ENCODE measurements at regions not wholly inside any gene's neighbourhood (a gene's known extent, or its start where the extent isn't known, plus 50 kb on each side); places are given as distances from the start of the nearest gene placed in this dataset.

- Mint-ChIP-seq H3K4me3 (ENCODE audit: unreplicated experiment) (no peak overlapping the region), H3K9me3 (ENCODE audit: unreplicated experiment) (no peaks in the 10 kb centered on the region), H3K27ac (ENCODE audit: unreplicated experiment) (no peak overlapping the region), H3K36me3 (ENCODE audit: insufficient read depth, unreplicated experiment) (no peaks in the 10 kb centered on the region), H3K4me1 (ENCODE audit: low read depth, unreplicated experiment) (no peaks in the 10 kb centered on the region), H3K27me3 (ENCODE audit: insufficient read depth, unreplicated experiment) (peaks cover 13% of the 10 kb centered on the region)
- CTCF ChIA-PET = no interaction called here
- H3K36me3 ChIP-seq (ENCODE audit: control insufficient read depth, insufficient read depth, low read length) = no peaks in the 10 kb centered on the region
- H3K4me1 ChIP-seq = 0 out of 2 replicates have a peak, but pooled peaks cover 3% of the 10 kb centered on the region
- POLR2A ChIA-PET = no interaction called here
- H3K27me3 ChIP-seq (replicated peaks; ENCODE audit: control insufficient read depth, insufficient read depth, low read length) = no peaks in the 10 kb centered on the region
- DNase-seq = no peak
- H3K4me3 ChIP-seq (ENCODE audit: low read depth, low read length) = no peak overlapping the region
- no peaks in the 10 kb centered on the region for H3K9me3 ChIP-seq
- BruUV-seq (replicated peaks) = no TSS peak
- intact Hi-C loops (cut with micrococcal nuclease; ENCODE audit: unreplicated experiment) = no loop called here
- no peak for TF ChIP-seq CTCF (IDR thresholded peaks at IDR 0.05; ENCODE audit: insufficient read depth in 1 of 2, low read depth in 1 of 2, low read length in 1 of 2, severe bottlenecking in 1 of 2, unreplicated experiment in 1 of 2)
These were observed 151.8 kb downstream of the OLFM1 start for GRCh38 chr9:135239100-135239768.

- intact Hi-C loops (cut with micrococcal nuclease; ENCODE audit: unreplicated experiment) = loop anchor here (10.0 kb wide), 1 partner anchor 105 kb away; no protein-coding TSS in a partner anchor
- ChIA-PET POLR2A (no interaction called here), CTCF (no interaction called here)
- Histone ChIP-seq H3K9me3 (no peaks in the 10 kb centered on the region), H3K4me1 (peaks cover 8% of the 10 kb centered on the region; the same call in 1 of the 2 replicates), H3K27me3 (replicated peaks; ENCODE audit: control insufficient read depth, insufficient read depth, low read length) (no peaks in the 10 kb centered on the region), H3K36me3 (ENCODE audit: control insufficient read depth, insufficient read depth, low read length) (no peaks in the 10 kb centered on the region), H3K4me3 (ENCODE audit: low read depth, low read length) (no peak overlapping the region)
- no peak for TF ChIP-seq CTCF (IDR thresholded peaks at IDR 0.05; ENCODE audit: insufficient read depth in 1 of 2, low read depth in 1 of 2, low read length in 1 of 2, severe bottlenecking in 1 of 2, unreplicated experiment in 1 of 2)
- no peak for DNase-seq
- H3K4me1 Mint-ChIP-seq (ENCODE audit: low read depth, unreplicated experiment) = no peaks in the 10 kb centered on the region
- BruUV-seq (replicated peaks) = no TSS peak
- H3K4me3 Mint-ChIP-seq (ENCODE audit: unreplicated experiment) = no peak overlapping the region
- H3K27me3 Mint-ChIP-seq (ENCODE audit: insufficient read depth, unreplicated experiment) = peaks cover 13% of the 10 kb centered on the region
- no peaks in the 10 kb centered on the region for H3K9me3 Mint-ChIP-seq (ENCODE audit: unreplicated experiment)
- H3K36me3 Mint-ChIP-seq (ENCODE audit: insufficient read depth, unreplicated experiment) = no peaks in the 10 kb centered on the region
- no peak overlapping the region for H3K27ac Mint-ChIP-seq (ENCODE audit: unreplicated experiment)
These were observed 152.3 kb downstream of the OLFM1 start for GRCh38 chr9:135239769-135240141.

GRCh38 chr9:135240222-135240621, 152.8 kb downstream of the OLFM1 start:
- Mint-ChIP-seq H3K4me3 (ENCODE audit: unreplicated experiment) (no peak overlapping the region), H3K27me3 (ENCODE audit: insufficient read depth, unreplicated experiment) (peaks cover 17% of the 10 kb centered on the region), H3K9me3 (ENCODE audit: unreplicated experiment) (no peaks in the 10 kb centered on the region), H3K4me1 (ENCODE audit: low read depth, unreplicated experiment) (no peaks in the 10 kb centered on the region), H3K27ac (ENCODE audit: unreplicated experiment) (no peak overlapping the region), H3K36me3 (ENCODE audit: insufficient read depth, unreplicated experiment) (no peaks in the 10 kb centered on the region)
- DNase-seq = no peak
- intact Hi-C loops (cut with micrococcal nuclease; ENCODE audit: unreplicated experiment) = loop anchor here (10.0 kb wide), 1 partner anchor 105 kb away; no protein-coding TSS in a partner anchor
- no peaks in the 10 kb centered on the region for H3K27me3 ChIP-seq (replicated peaks; ENCODE audit: control insufficient read depth, insufficient read depth, low read length)
- BruUV-seq (replicated peaks) = no TSS peak
- no peak for TF ChIP-seq CTCF (IDR thresholded peaks at IDR 0.05; ENCODE audit: insufficient read depth in 1 of 2, low read depth in 1 of 2, low read length in 1 of 2, severe bottlenecking in 1 of 2, unreplicated experiment in 1 of 2)
- no peaks in the 10 kb centered on the region for H3K36me3 ChIP-seq (ENCODE audit: control insufficient read depth, insufficient read depth, low read length)
- H3K9me3 ChIP-seq = no peaks in the 10 kb centered on the region
- CTCF ChIA-PET = no interaction called here
- no peak overlapping the region for H3K4me3 ChIP-seq (ENCODE audit: low read depth, low read length)
- H3K4me1 ChIP-seq = peaks cover 8% of the 10 kb centered on the region; the same call in 1 of the 2 replicates
- POLR2A ChIA-PET = no interaction called here

Measured in Caco-2 (cell line).